SKM-1 (cell line): ENCODE measurements at regions not wholly inside any gene's neighbourhood (a gene's known extent, or its start where the extent isn't known, plus 50 kb on each side); places are given as distances from the start of the nearest gene placed in this dataset.
A peak's percentile ranks its signal among the peaks of the same experiment; 100 is the strongest.

Source experiments
- DNase-seq: peaks from one replicate; lab custom pipeline; 2025; ENCODE audit not compliant: unreplicated experiment; lab: John Stamatoyannopoulos, UW

GRCh38 chr10:118501637-118502440 is 93.6 kb downstream of the PRLHR start:
- DNase-seq, result peak; percentile 52

GRCh38 chr10:118501171-118501570 is 94.3 kb downstream of the PRLHR start:
- no peak for DNase-seq

GRCh38 chr10:118500477-118501104 is 94.9 kb downstream of the PRLHR start:
- no peak for DNase-seq

GRCh38 chr10:118499186-118499585 is 96.3 kb downstream of the PRLHR start:
- DNase-seq, result no peak

GRCh38 chr10:118498623-118499022 is 96.8 kb downstream of the PRLHR start:
- DNase-seq, result no peak

GRCh38 chr10:118497227-118497626 is 98.2 kb downstream of the PRLHR start:
- no peak for DNase-seq

GRCh38 chr10:118496525-118496924 is 98.9 kb downstream of the PRLHR start:
- no peak for DNase-seq

- DNase-seq, result no peak
Measured at GRCh38 chr10:118495499-118495898, 99.9 kb downstream of the PRLHR start.

GRCh38 chr10:118491055-118491454 is 104.4 kb downstream of the PRLHR start:
- DNase-seq, result no peak

- DNase-seq, result no peak
Measured at GRCh38 chr10:118488710-118489497, 106.5 kb downstream of the PRLHR start.

GRCh38 chr10:118485641-118486040 is 109.8 kb downstream of the PRLHR start:
- DNase-seq, result no peak

- no peak for DNase-seq
Measured at GRCh38 chr10:118484152-118484871, 111.1 kb downstream of the PRLHR start.

- DNase-seq, result no peak
Measured at GRCh38 chr10:118483496-118483895, 112.0 kb downstream of the PRLHR start.

GRCh38 chr10:118482393-118483331 is 112.8 kb downstream of the PRLHR start:
- no peak for DNase-seq

- no peak for DNase-seq
Measured at GRCh38 chr10:118481871-118482270, 113.6 kb downstream of the PRLHR start.

GRCh38 chr10:118475214-118475613 is 120.2 kb downstream of the PRLHR start:
- DNase-seq, result no peak

GRCh38 chr10:118474111-118474510 is 121.3 kb downstream of the PRLHR start:
- DNase-seq, result no peak

- no peak for DNase-seq
Measured at GRCh38 chr10:118473305-118473960, 122.0 kb downstream of the PRLHR start.
